Ovary (tissue), 3 donors: ENCODE measurements at regions not wholly inside any gene's neighbourhood (a gene's known extent, or its start where the extent isn't known, plus 50 kb on each side); places are given as distances from the start of the nearest gene placed in this dataset.

ENCODE experiments used
- CTCF ChIP-seq, 3 donors: fragments of 450-650 bp in 2 of 3; fragments of 200-600 bp in 1 of 3; IDR thresholded peaks; one replicate each; pipeline versions ENCODE4 v1.5.1 to v1.8.0; 2016 to 2022; ENCODE audit warnings: antibody characterized with exemption in 3 of 3, mild to moderate bottlenecking in 1 of 3
- EP300 ChIP-seq: sonication (generic); formaldehyde crosslinking; IDR thresholded peaks from one replicate; pipeline ENCODE4 v1.6.1; 2017; ENCODE audit warnings: antibody characterized with exemption
- POLR2A ChIP-seq: fragments of 450-650 bp; IDR thresholded peaks from one replicate; pipeline ENCODE4 v1.6.1; 2017; ENCODE audit warnings: antibody characterized with exemption, mild to moderate bottlenecking, moderate library complexity
- donor health status: DM: no; HTN: no; CAD: no.

GRCh38 chr12:115828168-115828567 lies 449.3 kb downstream of the MED13L start:
- TF ChIP-seq POLR2A = no peak
- no peak for TF ChIP-seq CTCF (IDR thresholded peaks at IDR 0.05)
- no peak for TF ChIP-seq EP300
